Neural progenitor cell (in vitro differentiated cells): ENCODE measurements at regions not wholly inside any gene's neighbourhood (a gene's known extent, or its start where the extent isn't known, plus 50 kb on each side); places are given as distances from the start of the nearest gene placed in this dataset.

ENCODE experiments used
- EZH2 ChIP-seq: fragments of 200-600 bp; sonication (generic); IDR thresholded peaks from 2 replicates; pipeline ENCODE4 v1.6.1; 2017; ENCODE audit warnings: antibody characterized with exemption, mild to moderate bottlenecking, moderate library complexity
- EZH2phosphoT487 ChIP-seq: fragments of 200-600 bp; sonication (generic); IDR thresholded peaks from 2 replicates; pipeline ENCODE4 v1.6.1; 2017; ENCODE audit warnings: antibody characterized with exemption
- TF ChIP-seq, protein P1 (sequence below): fragments of 200-600 bp; sonication (generic); IDR thresholded peaks from 2 replicates; pipeline ENCODE4 v1.5.1; 2017; ENCODE audit warnings: antibody characterized with exemption, mild to moderate bottlenecking

DNA sequence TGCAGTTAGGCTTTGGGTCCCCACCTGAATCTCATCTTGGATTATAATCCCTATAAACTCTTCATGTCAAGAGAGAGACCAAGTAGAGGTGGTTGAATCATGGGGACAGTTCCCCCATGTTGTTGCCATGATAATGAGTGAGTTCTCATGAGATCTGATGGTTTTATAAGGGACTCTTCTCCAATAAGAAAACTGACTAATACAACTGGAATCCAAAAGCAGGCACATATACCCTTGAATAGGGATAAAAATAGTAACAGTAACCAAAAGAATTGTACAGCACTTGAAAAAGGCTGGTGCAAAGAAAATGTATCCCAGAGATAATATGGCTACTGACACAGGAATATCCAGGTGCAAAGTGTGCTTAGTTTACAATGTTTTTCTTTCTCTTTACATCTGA, 351.5 kb upstream of the MAD2L1 start:
- TF ChIP-seq EZH2 (no peak), EZH2phosphoT487 (no peak)
- TF ChIP-seq, protein P1, sequence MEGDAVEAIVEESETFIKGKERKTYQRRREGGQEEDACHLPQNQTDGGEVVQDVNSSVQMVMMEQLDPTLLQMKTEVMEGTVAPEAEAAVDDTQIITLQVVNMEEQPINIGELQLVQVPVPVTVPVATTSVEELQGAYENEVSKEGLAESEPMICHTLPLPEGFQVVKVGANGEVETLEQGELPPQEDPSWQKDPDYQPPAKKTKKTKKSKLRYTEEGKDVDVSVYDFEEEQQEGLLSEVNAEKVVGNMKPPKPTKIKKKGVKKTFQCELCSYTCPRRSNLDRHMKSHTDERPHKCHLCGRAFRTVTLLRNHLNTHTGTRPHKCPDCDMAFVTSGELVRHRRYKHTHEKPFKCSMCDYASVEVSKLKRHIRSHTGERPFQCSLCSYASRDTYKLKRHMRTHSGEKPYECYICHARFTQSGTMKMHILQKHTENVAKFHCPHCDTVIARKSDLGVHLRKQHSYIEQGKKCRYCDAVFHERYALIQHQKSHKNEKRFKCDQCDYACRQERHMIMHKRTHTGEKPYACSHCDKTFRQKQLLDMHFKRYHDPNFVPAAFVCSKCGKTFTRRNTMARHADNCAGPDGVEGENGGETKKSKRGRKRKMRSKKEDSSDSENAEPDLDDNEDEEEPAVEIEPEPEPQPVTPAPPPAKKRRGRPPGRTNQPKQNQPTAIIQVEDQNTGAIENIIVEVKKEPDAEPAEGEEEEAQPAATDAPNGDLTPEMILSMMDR: no peak
